ENCODE measurements at regions not wholly inside any gene's neighbourhood (a gene's known extent, or its start where the extent isn't known, plus 50 kb on each side); places are given as distances from the start of the nearest gene placed in this dataset.

GRCh38 chr14:104280902-104281767 lies 142.7 kb downstream of the KIF26A start:
- peaks cover 50% of the 10 kb centered on the region for H3K27me3 ChIP-seq (ENCODE audit: insufficient read depth, poor library complexity, severe bottlenecking)
- peak; percentile 62 for DNase-seq (ENCODE audit: low spot score)
- no peak for ATAC-seq (ENCODE audit: low read depth)
- no peaks in the 10 kb centered on the region for H3K36me3 ChIP-seq (ENCODE audit: low read depth)
- TF ChIP-seq, protein P1, sequence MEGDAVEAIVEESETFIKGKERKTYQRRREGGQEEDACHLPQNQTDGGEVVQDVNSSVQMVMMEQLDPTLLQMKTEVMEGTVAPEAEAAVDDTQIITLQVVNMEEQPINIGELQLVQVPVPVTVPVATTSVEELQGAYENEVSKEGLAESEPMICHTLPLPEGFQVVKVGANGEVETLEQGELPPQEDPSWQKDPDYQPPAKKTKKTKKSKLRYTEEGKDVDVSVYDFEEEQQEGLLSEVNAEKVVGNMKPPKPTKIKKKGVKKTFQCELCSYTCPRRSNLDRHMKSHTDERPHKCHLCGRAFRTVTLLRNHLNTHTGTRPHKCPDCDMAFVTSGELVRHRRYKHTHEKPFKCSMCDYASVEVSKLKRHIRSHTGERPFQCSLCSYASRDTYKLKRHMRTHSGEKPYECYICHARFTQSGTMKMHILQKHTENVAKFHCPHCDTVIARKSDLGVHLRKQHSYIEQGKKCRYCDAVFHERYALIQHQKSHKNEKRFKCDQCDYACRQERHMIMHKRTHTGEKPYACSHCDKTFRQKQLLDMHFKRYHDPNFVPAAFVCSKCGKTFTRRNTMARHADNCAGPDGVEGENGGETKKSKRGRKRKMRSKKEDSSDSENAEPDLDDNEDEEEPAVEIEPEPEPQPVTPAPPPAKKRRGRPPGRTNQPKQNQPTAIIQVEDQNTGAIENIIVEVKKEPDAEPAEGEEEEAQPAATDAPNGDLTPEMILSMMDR (IDR thresholded peaks at IDR 0.05; ENCODE audit: poor library complexity, severe bottlenecking), result no peak
- peaks cover 2% of the 10 kb centered on the region for H3K4me1 ChIP-seq (ENCODE audit: insufficient read depth, poor library complexity, severe bottlenecking)
- no peak overlapping the region for H3K4me3 ChIP-seq (ENCODE audit: severe bottlenecking)
- H3K27ac ChIP-seq (ENCODE audit: poor library complexity, severe bottlenecking), result no peak overlapping the region
- no peaks in the 10 kb centered on the region for H3K9me3 ChIP-seq (ENCODE audit: severe bottlenecking)

GRCh38 chr14:104281768-104282301 lies 143.4 kb downstream of the KIF26A start:
- TF ChIP-seq, protein P1 (IDR thresholded peaks at IDR 0.05; ENCODE audit: poor library complexity, severe bottlenecking), result no peak
- peaks cover 47% of the 10 kb centered on the region for H3K27me3 ChIP-seq (ENCODE audit: insufficient read depth, poor library complexity, severe bottlenecking)
- ATAC-seq (ENCODE audit: low read depth) (no peak), DNase-seq (ENCODE audit: low spot score) (peak; percentile 60)
- no peak overlapping the region for H3K27ac ChIP-seq (ENCODE audit: poor library complexity, severe bottlenecking)
- no peaks in the 10 kb centered on the region for H3K36me3 ChIP-seq (ENCODE audit: low read depth)
- H3K4me1 ChIP-seq (ENCODE audit: insufficient read depth, poor library complexity, severe bottlenecking), result no peaks in the 10 kb centered on the region
- H3K9me3 ChIP-seq (ENCODE audit: severe bottlenecking), result no peaks in the 10 kb centered on the region
- H3K4me3 ChIP-seq (ENCODE audit: severe bottlenecking), result no peak overlapping the region

- DNase-seq (ENCODE audit: low spot score), result peak; percentile 68
- TF ChIP-seq, protein P1 (IDR thresholded peaks at IDR 0.05; ENCODE audit: poor library complexity, severe bottlenecking), result no peak
Observed at GRCh38 chr14:104282332-104283196, 144.2 kb downstream of the KIF26A start.

GRCh38 chr14:104283197-104284106 lies 145.1 kb downstream of the KIF26A start:
- peak; percentile 57 for DNase-seq (ENCODE audit: low spot score)
- TF ChIP-seq, protein P1 (IDR thresholded peaks at IDR 0.05; ENCODE audit: poor library complexity, severe bottlenecking), result no peak
- Histone ChIP-seq H3K27ac (ENCODE audit: poor library complexity, severe bottlenecking) (no peak overlapping the region), H3K4me1 (ENCODE audit: insufficient read depth, poor library complexity, severe bottlenecking) (no peaks in the 10 kb centered on the region), H3K9me3 (ENCODE audit: severe bottlenecking) (no peaks in the 10 kb centered on the region), H3K4me3 (ENCODE audit: severe bottlenecking) (no peak overlapping the region), H3K27me3 (ENCODE audit: insufficient read depth, poor library complexity, severe bottlenecking) (peaks cover 33% of the 10 kb centered on the region), H3K36me3 (ENCODE audit: low read depth) (no peaks in the 10 kb centered on the region)
- ATAC-seq (ENCODE audit: low read depth), result 0 out of 3 replicates have a peak, but pooled peaks have one; percentile 21

More at GRCh38 chr14:104282332-104283196, 144.2 kb downstream of the KIF26A start:
- no peak for ATAC-seq (ENCODE audit: low read depth)
- Histone ChIP-seq H3K27me3 (ENCODE audit: insufficient read depth, poor library complexity, severe bottlenecking) (peaks cover 40% of the 10 kb centered on the region), H3K4me3 (ENCODE audit: severe bottlenecking) (no peak overlapping the region), H3K4me1 (ENCODE audit: insufficient read depth, poor library complexity, severe bottlenecking) (no peaks in the 10 kb centered on the region), H3K27ac (ENCODE audit: poor library complexity, severe bottlenecking) (no peak overlapping the region), H3K36me3 (ENCODE audit: low read depth) (no peaks in the 10 kb centered on the region), H3K9me3 (ENCODE audit: severe bottlenecking) (no peaks in the 10 kb centered on the region)
